NCI-H82 (cell line): ENCODE measurements at regions not wholly inside any gene's neighbourhood (a gene's known extent, or its start where the extent isn't known, plus 50 kb on each side); places are given as distances from the start of the nearest gene placed in this dataset.

Experiments used
- DNase-seq: peaks from one replicate; lab custom pipeline; 2025; lab: John Stamatoyannopoulos, UW

DNA sequence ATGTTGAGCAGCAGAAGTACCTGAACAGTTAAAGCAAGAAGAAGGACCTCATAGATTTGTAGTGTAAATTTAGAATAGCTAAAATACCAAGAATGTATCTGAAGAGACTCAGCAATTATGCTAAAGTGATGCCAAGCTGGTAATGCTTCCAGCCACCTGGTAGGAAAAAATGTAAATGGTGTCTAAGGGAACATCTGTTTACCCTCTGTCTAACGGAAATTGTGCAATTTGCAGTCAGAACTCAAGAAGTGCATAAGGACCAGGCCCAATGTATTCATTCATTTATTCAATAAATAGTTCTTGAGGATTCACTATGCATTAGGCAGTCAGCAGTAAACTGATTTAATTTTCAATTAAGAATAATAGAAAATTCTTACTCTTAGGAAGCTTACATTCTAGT is 116.0 kb upstream of the ADGRL4 start:
- no peak for DNase-seq

DNA sequence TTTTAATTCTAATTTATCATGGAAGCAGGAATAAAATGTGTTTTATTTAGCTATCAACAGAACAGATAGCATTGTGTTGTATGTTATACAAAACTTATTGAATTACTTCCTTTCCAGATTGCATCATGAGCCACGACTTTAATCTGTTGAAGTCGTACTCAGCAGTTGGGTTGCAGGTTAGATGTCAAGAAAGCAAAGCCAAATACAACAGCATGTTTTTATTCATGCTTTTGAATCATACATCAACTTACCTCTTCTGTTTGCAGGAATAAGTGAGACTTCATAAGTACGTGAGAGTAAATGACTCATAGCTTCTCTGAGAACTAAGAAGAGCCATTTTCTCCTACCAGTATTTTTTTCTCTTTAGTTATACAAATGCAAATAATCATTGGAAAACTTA is 110.8 kb upstream of the ADGRL4 start:
- DNase-seq: no peak

DNA sequence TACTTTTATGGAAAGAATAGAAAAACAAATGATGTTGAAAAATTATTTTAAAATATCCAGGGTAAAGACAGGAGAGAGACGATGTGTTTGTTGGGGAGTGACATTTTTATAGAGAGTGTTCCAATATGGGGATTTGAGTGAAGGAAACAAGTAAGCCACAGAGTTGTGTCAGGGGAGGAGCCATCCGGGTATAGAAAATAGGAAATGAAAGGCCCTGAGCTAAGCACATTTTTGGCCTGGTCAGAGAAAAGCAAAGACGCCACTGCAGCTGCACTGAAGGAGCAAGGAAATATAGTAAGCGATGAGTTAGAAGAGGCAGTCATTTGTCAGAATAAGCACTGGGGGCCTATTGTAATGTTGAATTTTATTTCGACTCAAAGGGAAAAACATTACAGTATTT is 107.3 kb upstream of the ADGRL4 start:
- no peak for DNase-seq

DNA sequence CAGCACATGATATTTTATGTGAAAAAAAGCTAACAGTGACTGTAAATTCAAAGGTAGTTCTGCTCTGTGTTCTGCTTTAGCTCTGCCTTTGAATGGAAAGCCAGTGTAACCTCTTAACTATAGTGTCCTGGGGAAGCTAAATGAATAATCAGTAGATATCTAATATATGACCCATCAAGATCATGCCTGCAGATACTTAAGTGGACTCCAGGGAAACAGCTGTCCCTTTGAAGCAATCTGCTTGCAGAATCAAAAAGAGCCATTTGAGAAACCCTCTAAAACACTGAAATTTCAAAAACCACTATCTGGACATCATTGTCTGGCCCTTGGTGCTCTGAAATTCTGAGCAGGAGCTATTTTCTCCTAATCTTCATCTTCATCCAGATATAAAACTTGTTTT is 104.2 kb upstream of the ADGRL4 start:
- DNase-seq: no peak

DNA sequence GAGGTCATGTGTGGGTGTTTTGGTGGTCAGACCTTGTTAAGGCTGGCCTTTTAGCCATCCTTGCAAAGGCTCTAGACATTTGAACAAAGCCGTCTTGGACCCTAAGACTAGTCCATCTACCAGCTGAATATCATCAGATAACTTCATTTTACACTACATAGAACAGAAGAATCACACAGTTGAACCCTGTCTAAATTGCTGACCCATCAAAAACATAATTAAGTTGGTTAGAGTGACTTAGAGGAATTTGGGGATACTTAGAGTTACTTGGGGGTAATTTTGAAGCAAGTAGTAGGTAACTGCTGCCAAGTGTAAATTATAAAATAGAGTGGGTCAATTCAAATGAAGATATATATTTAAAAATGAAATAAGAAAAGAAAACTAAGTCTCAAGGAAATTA is 102.9 kb upstream of the ADGRL4 start:
- no peak for DNase-seq

DNA sequence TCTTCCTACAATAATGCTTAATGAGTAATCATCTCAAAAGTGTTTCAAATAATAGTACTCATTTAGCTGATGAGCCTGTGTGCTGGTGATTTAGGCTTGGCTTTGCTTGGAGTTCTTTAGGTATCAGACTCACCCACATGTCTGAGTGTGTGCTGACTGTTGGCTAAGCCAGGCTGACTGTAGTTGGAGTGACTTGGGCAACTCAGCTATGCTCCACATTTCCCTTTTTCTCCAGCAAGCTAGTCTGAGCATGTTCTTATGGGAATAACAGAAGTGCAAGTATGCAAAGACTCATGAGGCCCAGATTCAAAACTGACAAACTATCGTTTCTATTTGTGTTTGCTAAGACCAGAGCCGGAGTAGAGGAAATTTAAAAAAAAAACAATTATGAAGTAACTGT is 99.0 kb upstream of the ADGRL4 start:
- no peak for DNase-seq

DNA sequence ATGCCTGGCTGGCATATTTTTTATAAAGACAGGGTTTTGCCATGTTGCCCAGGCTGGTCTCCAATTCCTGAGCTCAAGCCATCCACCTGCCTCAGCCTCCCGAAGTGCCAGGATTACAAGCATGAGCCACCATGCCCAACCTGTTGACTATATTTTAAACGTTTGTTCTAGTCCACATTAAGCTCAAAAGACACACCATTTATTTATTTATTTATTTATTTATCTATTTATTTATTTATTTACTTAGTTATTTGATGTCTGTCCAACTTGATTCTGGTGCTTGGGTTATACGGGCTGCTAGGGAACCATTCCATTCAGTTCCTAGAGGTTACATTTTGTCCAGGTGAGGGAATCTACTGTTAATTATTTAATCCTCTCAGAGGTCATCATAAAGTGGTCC is 98.1 kb upstream of the ADGRL4 start:
- DNase-seq: no peak

DNA sequence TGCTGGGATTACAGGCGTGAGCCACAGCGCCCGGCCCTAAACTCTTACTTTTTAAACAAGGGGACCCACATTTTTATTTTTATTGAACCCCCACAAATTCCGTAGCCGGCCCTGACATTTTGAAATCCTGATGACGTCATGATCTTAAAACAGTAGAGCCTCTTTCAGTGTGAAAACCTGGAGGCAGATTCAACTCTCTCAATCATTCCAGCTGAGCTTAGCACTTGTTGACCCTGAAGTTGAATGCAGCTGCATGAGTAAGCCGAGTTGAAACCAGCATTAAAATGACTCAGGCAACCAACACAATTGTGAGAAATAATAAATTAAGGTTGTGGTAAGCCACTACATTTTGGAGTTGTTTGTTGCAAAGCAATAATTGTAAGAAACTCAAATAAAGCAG is 93.9 kb upstream of the ADGRL4 start:
- no peak for DNase-seq

DNA sequence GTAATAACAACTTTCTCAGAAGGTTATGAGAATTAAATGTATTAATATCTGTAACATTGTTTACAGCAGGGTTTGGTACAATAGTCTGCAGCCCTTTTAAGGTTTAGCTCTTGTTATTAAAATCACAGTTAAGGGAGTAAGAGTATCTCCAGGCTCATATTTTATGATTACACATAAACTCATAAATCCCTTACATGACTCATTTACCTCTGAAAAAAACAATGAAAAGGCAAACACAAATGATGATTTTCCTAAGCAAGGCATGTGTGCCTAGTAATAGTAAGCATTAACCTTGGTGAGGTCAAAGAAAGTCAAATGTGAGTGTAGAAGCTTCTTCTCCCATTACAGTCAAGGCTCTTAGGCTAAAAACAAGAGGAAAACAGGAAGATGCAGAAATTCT is 84.5 kb upstream of the ADGRL4 start:
- DNase-seq: no peak

DNA sequence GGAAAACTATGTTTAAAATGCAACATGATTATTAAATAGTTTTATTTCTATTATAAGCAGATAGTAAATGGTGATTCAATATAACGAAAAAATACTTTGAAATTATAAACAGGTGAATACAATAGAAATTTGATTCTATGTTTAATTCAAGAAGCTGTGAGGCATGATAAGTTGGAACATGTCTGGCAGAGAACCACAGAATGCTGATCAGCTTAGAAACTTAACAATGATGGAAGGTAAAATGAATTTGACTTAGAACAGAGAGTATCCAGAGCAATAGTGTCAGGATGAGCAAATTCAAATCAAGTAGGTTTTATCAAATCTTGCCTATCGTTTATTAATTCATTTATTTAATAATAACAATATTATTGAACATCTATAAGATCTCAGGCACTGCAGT is 83.4 kb upstream of the ADGRL4 start:
- DNase-seq: no peak

DNA sequence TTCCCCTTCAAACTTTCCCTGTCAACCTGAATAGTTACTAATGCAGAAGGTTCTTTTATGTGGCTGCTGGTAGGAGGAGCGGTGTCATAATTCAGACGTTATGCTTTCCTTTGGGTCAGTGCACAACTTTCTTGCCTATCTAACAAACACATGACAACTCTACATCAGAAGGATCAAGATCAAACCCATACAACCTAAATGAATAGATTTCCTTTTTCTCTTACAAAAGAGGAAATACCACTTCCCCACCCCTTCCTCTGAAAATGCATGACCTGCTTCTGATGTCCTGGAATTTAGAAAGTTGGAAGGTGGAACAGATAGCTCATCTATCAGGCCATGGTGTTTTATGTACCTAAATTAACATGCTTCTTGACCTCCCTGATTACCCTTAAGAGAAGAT is 75.7 kb upstream of the ADGRL4 start:
- no peak for DNase-seq

DNA sequence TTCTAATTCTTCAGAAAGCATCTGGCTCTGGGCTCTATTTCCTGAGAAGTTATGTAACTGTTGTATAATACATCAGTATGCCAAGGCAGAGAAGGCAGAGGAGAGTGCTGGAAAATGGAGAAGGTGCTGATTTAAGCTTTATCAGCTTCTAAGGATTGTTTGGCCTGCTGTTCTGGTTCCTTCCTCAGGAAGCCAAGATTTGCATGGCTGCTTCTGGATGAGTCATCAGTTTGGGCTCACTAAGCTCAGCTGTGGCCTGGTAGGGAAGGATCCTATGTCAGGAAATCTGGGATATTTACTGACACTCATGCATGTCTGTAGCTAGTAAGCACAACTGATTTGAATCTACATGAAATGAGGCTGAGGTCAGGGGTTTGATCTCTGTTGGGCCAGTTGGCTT is 73.2 kb upstream of the ADGRL4 start:
- peak; percentile 65 for DNase-seq

DNA sequence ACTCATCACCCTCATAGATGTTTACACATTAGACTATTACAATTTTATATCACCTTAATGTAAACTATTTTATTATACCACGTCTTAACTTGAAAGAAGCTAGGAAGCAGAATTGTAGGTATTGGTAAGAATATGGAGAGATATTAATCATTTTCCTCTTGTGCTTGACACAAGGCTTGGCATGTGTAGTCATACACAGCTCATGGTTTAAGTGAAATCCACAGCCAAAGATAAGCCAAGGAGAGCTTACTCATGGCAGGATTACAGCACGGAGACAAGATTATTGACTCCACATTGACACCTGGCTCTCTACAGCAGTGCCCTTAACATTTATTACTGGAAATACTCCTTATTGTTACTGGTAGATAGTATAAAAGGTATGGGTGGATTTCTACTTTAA is 68.4 kb upstream of the ADGRL4 start:
- peak; percentile 86 for DNase-seq

DNA sequence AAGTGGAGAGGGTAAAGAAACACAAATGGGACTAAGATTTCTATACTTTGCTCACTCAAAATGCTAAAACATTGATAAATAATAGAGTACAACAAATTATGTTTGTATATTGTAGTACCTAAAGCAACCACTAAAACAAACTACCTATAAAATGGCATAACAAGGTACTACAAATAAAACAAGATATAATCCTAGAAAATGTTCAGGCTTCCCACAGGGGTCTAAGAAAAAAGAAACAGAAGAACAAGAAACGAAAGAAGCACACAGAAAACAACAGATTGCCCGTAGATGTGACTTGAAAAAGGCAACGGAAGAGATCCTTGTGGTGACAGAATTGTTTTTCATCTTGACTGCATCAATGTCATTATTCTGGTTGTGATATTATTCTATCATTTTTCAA is 63.3 kb upstream of the ADGRL4 start:
- DNase-seq: no peak

DNA sequence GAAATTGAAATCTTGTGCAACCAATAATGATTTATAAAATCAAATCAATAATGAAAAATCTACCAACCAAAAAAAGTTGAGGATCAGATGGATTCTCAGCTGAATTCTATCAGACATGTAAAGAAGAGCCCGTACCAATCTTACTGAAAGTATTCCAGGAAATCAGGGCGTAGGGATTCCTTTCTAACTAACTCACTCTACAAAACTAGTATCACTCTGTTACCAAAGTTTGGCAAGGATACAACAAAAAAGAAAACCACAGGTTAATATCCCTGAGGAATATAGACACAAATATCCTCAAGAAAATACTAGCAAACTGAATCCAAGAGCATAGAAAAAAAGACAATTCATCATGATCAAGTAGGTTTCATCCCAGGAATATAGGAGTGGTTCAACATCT is 52.8 kb upstream of the ADGRL4 start:
- DNase-seq: no peak
